Hematopoietic multipotent progenitor cell (in vitro differentiated cells): ENCODE measurements at regions not wholly inside any gene's neighbourhood (a gene's known extent, or its start where the extent isn't known, plus 50 kb on each side); places are given as distances from the start of the nearest gene placed in this dataset.
"Not testable (repeated sequence)": the region's sequence is repeated elsewhere in the genome, so short reads cannot be mapped to it uniquely, and the experiment has no call there.

Experiments used
- DNase-seq, 3 donors: peaks; one replicate each; pipeline ENCODE4 v3.0.0-alpha.2; 2011 to 2015; ENCODE audit warnings: low read depth in 2 of 3, low spot score in 2 of 3

DNA sequence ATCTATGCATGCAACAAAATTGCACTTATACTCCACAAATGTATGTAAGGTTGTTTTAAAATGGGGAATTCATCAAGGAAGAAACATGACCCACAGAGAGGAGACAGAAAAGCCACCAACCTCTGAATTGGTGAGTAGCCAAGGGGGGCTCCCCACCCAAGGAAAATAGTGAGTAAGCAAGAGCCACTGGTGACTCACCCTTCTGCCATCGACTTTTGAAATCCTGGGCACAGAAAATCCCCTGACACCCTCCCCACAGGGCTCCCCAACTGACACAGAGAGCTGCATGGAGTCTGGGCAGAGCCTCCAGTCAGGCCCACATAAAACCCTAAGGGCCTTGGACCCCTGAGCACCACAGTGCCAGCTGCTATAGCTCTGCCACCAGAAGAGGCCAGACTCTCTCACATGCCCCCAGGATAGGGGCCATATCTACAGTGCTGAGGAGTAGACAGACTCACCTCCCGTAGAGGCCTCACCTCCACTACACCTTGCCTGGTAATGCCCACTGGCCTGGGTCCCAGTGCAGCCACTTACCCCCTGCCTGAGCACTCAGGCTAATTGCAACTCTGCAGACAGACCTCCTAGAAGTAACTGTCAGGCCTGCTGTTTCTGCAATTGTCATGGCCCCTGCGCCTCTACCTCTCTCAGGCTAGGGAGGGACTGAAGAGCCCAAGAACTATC lies 244.7 kb upstream of the WSB1 start:
- DNase-seq, result no peak

DNA sequence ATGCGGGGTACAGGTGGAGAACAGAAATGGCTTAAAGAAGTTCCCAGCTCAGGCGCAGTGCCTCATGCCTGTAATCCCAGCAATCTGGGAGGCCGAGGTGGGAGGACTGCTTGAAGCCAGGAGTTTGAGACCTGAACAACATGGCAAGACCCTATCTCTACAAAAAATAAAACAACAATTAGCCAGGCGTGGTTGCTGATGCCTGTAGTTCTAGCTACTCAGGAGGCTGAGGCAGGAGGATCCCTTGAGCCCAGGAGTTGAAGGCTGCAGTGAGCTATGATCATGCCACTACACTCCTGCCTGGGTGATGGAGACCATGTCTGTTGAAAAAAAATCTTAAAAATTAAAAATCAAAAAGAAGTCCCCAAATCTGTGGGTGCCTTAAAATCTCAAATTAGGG lies 228.3 kb upstream of the WSB1 start:
- DNase-seq, result no peak

DNA sequence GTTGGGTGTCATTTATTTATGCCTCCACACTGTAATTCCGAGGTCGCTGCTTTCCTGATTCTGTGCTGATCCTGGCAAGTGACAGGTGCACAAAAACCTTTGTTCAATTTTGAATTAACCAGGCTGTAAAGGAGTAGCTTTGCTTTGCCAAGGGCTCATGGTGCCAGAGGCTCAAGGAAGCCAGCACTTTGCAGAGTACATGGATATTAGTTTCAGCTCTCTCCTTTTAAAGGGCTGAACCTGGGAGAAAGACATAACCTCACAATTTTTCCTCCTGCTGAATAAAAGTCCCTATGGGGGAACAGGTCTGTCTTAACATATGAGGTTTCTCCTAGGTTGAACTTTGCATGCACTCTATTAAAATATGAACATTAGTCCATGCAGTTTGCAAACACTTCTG lies 227.6 kb upstream of the WSB1 start:
- DNase-seq, result no peak

DNA sequence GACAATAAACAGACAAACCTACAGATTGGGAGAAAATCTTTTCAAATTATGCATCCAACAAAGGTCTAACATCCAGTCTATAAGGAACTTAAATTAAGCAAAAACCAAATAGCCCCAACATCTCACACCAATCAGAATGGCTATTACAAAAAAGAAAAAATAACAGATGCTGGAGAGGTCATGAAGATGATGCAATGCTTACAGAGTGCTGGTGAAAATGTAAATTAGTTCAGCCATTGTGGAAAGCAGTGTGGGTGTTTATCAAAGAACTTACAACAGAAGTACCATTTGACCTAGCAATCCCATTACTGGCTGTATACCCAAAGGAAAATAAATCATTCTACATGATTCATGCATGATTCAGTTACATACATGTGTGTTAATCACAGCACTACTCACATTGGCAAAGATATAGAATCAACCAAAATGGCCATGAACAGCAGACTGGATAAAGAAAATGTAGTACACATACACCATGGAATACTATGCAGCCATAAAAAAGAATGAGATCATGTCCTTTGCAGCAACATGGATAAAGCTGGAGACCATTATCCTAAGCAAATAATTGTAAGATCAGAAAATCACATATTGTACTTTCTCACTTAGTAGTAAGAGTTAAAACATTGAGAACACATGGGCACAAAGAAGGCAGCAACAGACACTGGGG lies 223.9 kb upstream of the WSB1 start:
- no peak for DNase-seq

DNA sequence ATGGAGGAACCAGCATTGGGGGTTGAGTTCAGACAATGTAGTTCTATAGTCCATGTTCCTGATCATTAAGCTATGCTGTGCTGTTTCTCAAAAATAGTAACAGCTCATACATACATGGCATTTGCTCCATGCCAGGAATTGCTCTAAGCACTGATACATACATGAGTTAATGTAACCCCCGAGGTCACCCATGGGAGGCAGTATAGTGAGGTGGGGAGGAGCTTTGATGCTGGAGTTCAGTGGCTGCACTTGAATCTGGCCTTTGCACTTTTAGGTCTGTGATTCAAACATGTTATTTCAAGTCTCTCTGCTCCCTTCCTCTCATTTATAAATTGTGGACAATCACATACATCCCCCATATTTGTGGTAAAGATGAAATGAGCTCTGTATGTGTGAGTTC lies 223.1 kb upstream of the WSB1 start:
- DNase-seq, result no peak

DNA sequence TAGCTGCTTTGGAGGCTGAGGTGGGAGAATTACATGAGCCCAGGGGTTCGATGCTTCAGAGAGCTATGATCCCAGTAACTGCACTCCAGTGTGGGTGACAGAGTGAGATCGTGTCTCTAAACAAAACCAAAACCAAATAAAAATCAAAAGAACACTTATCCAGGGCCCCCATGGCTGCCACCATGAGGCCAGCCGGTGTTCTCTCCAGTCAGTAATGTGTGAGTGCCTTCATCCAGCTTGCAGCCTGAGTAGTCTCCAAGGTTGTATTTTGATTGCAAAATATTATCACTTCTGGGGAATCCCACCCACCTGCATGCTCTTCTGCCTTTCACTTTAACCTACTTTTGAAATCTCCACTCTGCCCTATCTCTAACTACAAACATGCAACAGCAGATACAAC lies 221.0 kb upstream of the WSB1 start:
- no peak for DNase-seq

DNA sequence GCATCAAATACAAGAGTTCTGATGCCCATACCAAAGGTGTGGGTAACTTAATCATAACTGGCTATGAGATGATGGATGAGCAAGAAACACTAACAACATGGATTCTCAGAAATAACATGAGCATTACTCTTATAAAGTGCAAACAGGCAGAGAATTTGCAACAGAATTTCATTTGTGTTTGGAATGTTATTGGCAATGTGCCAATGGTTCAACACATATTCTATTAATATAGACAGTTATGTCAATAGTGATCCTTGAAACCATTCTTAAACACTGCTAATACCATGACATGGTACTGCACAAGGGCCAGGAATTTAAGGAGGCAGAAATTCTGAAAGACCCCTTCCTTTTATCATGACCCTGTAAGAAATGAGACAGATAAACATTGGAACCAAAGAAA lies 217.1 kb upstream of the WSB1 start:
- no peak for DNase-seq

DNA sequence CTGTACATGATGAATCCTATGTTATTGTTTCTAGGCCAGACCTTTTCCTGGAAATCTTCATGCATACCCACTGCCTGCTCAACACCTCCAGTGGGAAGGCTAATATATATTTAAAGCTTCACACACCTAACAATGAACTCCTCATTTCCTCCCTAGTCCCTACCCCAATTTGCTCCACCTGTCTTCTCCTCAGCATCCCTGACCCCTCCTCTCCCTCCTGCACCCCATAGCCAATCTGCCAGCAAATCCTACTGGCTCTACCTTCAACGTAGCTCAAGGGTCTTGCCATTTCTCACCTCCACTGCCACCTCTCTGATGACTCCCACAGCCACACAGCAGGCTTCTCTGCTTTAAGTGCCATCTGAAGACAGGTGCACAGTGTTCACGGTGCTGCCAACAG lies 215.6 kb upstream of the WSB1 start:
- DNase-seq, result no peak

DNA sequence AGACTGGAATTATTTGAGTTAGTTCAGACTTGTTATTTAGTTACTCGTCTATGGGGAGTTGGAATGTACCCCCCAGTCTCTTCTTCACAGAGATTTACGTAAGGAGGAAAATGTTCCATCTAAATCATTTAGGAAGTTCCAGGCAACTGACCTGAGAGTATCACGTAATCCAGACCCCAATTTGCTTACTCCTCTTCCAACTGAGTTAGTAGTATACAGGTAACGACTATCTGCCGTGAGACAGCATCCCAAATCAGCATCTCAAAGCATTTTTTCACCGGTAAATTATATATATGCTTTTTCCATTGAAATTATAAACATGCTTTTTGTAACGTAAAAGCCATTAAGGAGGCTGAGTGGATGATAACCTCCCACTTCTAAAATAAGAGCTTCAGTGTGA lies 214.3 kb upstream of the WSB1 start:
- no peak for DNase-seq

DNA sequence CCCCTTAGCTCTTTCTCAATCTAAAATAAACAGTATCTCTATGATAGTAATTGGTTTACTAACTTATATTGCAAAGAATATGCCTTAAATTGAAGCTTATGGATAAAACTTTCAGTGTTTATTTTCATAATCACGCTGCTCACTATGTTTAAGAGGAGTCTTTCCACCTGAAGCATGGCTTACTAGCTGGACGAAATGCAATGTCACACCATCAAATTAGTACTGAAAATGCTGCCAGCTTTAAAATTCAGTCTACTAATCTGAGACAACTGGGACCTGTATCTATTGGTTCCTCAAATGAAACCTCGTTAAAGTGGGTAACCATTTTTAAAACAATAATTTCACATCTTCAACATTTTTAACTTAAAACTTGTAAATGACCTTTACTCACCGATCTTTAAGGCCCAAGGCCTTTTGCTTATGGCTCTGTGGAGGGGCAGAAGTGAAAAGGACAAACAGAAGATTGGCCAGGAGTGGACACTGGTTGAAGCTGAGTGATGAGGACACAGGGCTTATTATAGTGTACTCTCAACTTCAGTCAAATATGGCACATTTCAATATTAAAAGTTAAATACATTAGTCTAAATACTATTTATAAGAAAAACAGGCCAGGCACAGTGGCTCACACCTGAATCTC lies 212.8 kb upstream of the WSB1 start:
- no peak for DNase-seq

DNA sequence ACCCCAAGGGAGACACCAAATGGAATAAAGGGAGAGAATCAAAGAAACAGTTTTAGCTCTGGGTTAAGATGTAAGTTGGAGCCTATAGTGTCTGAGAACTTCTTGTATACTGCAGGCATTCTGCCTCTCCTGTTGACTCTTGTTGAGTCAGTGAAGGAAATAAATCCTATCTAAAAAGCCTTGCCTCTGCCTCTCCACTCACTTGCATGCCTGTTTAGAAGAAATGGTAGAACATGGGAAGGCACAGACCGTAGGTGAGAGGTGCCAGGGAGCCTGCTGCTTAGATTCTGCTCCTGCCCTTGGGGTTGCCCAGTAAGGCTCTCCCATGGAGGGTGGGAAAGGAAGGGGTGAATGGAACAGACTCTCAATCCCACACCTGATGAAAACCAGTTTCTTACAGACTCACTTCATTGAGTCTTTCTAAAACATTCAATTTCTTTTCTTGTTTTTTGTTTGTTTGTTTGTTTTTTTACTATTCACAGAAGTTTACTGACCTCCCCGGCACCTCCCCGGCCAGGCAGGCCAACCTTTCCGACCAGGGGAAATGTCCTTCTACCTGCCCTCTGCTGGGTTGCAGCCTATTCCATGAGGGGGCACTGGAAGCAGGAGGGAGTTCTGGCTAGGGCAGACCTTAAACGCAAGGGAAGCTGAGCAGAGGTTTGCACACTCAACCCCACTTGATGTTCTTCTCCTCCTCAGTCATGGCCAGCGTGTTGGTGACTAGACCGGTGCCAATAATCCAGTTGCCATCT lies 211.7 kb upstream of the WSB1 start:
- no peak for DNase-seq

DNA sequence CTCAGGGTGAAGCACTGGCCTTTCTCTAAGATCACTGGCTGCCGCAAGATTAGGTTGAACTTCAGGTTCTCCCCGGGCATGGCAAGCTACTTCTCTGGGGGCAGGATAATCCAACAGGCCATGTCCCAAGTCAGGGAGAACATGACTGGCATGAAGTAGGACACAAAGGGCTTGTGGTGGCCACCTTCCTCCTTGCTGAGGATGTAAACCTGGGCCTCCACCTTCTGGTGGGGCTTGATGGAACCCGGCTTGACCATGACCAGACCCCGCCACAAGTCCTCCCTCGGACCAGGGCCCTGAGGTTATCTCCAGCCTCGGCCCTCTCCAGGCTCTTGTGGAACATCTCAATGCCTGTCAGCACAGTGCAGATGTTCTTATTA lies 211.1 kb upstream of the WSB1 start:
- DNase-seq, result no peak

DNA sequence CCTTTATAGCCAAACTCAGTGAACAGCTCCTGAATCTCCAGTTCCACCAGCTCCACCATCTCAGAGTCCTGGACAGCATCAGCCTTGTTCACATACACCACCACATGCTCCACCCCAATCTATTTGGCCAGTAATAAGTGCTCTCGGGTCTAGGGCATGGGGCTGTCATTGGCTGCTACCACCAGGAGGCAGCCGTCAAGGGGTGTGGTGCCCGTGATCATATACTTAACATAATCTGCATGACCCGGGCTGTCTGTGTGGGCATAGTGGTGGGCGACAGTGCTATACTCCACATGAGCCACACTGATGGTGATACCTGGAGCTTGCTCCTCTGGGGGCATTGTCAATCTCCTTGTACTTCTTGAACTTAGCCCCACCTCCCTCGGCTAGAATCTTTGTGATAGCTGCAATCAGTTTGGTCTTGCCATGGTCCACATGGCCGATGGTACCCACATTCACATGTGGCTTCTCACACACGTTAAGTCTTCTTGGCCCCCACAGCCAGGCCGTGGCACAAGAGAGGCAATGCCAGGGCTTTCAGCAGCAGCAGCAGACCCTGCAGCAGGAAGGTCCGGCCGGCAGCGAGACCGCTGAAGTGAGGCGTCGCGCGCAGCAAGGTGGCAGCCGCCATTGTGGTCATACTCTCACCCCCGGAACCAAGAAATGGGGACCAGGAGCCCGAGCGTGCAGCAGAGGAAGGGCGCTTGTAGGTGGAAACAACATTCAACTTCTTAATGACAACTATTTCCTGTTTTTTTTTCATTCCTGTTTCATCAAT lies 210.3 kb upstream of the WSB1 start:
- DNase-seq, result no peak

DNA sequence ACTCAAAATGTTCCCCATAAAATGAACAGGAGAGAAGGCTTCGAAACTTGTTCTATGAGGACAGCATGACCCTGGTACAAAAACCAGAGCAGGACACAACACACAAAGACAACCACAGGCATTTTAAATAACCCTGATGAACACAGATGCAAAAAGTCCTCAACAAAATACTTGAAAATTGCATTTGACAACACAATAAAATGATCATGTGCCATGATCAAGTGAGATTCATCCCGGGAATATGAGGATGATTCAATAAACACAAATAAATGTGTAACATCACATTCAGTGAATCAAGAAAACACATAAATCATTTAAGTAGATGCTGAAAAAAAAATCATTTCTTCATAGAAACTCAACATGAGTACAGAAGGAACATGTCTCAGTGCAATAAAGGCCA lies 208.4 kb upstream of the WSB1 start:
- no peak for DNase-seq

DNA sequence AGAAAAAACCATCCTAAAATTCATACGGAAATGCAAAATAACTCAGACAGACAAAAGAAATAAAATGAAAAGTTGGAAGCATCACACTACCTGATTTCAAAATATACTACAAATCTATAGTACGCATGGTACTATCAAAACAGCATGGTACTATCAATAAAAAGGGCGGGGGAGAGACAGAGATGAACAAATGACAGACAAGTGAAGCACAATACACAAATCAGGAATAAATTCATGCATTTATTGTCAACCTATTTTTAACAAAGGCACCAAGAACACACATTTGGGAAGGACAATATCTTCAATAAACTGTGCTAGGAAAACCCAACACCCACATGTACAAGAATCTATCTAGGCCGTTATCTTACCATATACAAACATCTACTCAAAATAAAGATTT lies 207.4 kb upstream of the WSB1 start:
- no peak for DNase-seq

DNA sequence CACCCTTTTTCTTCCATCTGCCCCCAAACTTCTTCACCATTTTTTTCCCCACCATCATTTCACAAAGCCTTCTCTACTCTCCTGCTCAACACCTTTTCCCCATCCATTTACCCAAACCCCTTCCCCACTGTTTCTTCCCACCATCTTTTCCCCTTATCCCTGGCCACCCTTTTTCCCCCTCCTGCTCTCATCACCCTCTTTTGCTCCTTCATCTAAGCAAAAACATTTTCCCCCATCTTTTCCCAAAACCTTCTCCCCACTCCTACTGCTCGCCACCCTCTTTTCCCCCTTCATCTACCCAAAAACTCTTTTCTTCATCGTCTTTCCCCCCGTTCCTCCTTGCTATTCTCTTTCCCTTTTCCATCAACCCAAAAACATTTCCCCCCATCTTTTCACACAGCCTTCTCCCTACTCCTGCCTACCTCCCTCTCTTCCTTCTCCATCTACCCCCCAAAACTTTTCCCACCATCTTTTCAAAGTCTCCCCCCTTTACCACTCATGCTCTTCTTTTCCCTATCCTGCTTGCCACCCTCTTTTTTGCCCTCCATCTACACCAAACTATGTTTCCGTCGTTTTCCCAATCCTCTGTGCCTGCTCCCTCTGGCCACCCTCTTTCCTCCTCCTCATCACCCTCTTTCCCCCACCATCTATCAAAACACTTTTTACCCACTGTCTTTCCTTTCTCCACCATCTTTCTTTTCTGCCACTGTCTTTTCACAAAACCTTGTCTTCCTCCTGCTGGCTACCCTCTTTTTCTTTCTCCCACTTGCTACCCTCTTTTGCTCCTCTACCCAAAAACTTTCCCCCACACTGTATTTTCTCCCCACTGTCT lies 205.8 kb upstream of the WSB1 start:
- no peak for DNase-seq

DNA sequence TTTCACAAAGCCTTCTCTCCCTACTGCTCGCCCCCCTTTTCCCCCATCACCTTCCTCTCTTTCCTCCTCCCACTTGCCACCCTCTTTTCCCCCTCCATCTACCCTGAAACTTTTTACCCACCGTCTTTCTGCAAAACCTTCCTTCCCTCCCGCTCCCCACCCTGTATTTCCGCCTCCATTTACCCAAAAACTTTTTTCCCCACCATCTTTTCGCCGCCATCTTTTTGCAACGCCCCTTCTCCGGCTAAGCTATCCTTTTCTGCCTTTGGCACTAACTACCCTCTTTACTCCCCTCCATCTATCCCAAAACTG lies 205.2 kb upstream of the WSB1 start:
- no peak for DNase-seq

DNA sequence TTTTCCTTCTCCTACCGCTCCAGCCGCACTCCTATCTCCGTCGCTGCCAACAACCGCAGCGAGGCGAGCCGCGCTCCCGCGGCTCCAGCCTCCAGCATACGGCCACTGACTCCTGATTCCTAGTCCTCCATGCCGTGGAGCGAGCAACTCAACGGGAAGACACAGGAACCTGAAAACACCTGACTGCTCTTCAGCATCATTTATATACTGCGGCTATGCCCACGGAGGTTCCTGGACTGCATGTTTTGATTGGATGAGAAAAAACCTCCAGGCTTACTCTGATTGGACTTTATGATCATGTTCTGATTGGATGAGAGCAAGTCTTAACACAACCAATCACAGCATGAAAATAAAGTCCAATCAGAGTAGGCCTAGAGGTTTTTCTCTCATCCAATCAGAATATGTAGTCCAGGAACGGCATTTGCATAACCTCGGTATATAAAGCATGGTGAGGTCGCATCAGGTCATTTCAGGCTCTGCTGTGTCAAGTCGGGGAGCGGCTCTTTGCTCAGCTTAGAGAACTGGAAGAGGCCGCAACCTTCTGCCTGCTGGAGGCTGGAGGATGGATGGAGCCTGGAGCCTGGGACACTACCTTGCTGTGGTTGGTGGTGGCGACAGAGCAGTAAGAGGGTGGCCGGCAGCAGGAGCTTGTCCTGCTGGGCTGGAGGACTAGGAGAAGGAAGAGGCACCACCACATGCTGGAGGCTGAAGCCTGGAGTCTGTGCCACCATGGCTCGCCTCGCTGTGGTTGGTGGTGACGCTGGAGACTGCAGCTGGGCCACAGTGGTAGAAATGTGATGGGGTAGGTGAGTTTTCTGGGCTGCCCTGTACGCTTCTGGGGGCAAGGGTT lies 204.6 kb upstream of the WSB1 start:
- not testable (repeated sequence) for DNase-seq

DNA sequence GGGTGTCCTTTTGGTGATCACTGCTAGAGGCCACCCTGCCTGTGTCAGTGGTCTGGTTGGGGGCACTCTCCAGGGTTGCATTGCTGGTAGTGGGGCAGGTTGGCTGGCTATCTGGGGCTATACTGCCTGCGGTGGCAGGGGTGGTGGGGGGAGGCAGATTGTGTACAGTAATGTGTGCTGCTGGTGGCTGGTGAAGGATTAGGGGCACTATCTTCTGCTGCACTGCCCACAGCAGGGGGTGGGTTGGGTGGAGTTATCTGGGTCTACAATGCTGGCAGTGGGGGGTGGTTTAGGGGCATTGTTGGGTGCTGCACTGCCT lies 204.0 kb upstream of the WSB1 start:
- DNase-seq, result no peak
